ENCODE measurements at regions not wholly inside any gene's neighbourhood (a gene's known extent, or its start where the extent isn't known, plus 50 kb on each side); places are given as distances from the start of the nearest gene placed in this dataset.

DNA sequence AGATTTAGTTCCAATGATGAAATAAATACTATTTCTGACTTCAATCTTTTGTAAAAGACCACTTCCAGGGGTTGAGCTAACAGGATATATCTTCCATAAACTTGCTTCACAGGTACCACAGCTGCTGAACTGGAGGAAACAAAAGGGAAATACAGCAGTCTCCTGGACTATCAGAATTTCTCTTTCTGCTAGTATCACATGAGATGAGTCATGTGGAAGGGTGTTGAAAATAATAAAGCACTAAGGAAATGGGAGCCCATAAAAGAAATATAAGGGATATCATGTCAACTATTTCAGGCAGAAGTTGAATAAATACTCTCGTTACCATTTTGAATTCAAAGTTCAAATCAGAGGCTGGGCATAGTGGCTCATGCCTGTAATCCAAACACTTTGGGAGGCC lies 250.3 kb upstream of the NFE2L3 start:
- no peaks in the 10 kb centered on the region for H3K79me2 ChIP-seq (replicated peaks; ENCODE audit: insufficient read depth, low read length)
- no peak overlapping the region for H3K4me2 ChIP-seq (ENCODE audit: low read length)
- TF ChIP-seq TAF1 (IDR thresholded peaks at IDR 0.05; ENCODE audit: low read depth): no peak
- no peak for TF ChIP-seq MXI1 (conservative IDR thresholded peaks at IDR 0.05; ENCODE audit: poor library complexity, severe bottlenecking)
- TF ChIP-seq EP300 (conservative IDR thresholded peaks at IDR 0.05; ENCODE audit: poor library complexity, severe bottlenecking): no peak
- no peak for TF ChIP-seq RAD21 (conservative IDR thresholded peaks at IDR 0.05)
- no peak for TF ChIP-seq SMC3 (conservative IDR thresholded peaks at IDR 0.05; ENCODE audit: poor library complexity)
- TF ChIP-seq EZH2 (IDR thresholded peaks at IDR 0.05; ENCODE audit: borderline replicate concordance, insufficient read depth, low read length, poor library complexity, severe bottlenecking): no peak
- no peaks in the 10 kb centered on the region for H3K27me3 ChIP-seq (ENCODE audit: insufficient read depth, low read depth, low read length)
- H3K9me3 ChIP-seq (ENCODE audit: low read length): no peaks in the 10 kb centered on the region
- no peak overlapping the region for H3K4me3 ChIP-seq (ENCODE audit: low read length)
- no peaks in the 10 kb centered on the region for H3K9me2 ChIP-seq (ENCODE audit: insufficient read depth, low read length)
- no peaks in the 10 kb centered on the region for H4K20me1 ChIP-seq (ENCODE audit: insufficient read depth)
- H3K36me3 ChIP-seq (ENCODE audit: insufficient read depth, low read length): no peaks in the 10 kb centered on the region
- no peaks in the 10 kb centered on the region for H3F3A ChIP-seq (ENCODE audit: insufficient read depth, low read length, poor library complexity, severe bottlenecking)
- no peak overlapping the region for H3K27ac ChIP-seq (ENCODE audit: low read length)
- H3K9ac ChIP-seq (ENCODE audit: low read length): no peak overlapping the region
- no peak overlapping the region for H2AFZ ChIP-seq (ENCODE audit: low read depth, low read length)

DNA sequence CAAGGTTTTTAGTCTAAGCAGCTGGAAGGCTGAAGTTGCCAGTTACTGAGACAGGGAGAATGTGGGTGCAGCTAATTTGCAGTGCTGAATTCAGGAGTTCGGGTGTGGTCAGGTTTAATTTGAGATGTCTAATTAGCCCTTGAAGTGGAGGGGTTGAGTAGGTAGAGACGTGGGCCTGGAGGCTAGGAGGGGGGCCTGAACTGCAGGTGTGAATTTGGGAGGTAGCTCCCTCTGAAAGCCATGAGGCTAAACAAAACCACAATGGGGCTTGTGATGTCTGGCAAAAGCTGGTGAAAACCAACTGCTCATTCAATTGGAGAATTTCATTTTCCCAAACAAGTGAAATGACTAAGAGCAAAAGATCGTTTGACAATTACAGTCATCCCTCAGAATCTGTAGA lies 246.0 kb upstream of the NFE2L3 start:
- no peaks in the 10 kb centered on the region for H3F3A ChIP-seq (ENCODE audit: insufficient read depth, low read length, poor library complexity, severe bottlenecking)
- no peak for TF ChIP-seq POLR2AphosphoS5 (IDR thresholded peaks at IDR 0.05)
- TF ChIP-seq EZH2 (IDR thresholded peaks at IDR 0.05; ENCODE audit: borderline replicate concordance, insufficient read depth, low read length, poor library complexity, severe bottlenecking): no peak
- TF ChIP-seq, protein P1, sequence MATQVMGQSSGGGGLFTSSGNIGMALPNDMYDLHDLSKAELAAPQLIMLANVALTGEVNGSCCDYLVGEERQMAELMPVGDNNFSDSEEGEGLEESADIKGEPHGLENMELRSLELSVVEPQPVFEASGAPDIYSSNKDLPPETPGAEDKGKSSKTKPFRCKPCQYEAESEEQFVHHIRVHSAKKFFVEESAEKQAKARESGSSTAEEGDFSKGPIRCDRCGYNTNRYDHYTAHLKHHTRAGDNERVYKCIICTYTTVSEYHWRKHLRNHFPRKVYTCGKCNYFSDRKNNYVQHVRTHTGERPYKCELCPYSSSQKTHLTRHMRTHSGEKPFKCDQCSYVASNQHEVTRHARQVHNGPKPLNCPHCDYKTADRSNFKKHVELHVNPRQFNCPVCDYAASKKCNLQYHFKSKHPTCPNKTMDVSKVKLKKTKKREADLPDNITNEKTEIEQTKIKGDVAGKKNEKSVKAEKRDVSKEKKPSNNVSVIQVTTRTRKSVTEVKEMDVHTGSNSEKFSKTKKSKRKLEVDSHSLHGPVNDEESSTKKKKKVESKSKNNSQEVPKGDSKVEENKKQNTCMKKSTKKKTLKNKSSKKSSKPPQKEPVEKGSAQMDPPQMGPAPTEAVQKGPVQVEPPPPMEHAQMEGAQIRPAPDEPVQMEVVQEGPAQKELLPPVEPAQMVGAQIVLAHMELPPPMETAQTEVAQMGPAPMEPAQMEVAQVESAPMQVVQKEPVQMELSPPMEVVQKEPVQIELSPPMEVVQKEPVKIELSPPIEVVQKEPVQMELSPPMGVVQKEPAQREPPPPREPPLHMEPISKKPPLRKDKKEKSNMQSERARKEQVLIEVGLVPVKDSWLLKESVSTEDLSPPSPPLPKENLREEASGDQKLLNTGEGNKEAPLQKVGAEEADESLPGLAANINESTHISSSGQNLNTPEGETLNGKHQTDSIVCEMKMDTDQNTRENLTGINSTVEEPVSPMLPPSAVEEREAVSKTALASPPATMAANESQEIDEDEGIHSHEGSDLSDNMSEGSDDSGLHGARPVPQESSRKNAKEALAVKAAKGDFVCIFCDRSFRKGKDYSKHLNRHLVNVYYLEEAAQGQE (IDR thresholded peaks at IDR 0.05; ENCODE audit: borderline replicate concordance): no peak
- no peak for TF ChIP-seq MXI1 (conservative IDR thresholded peaks at IDR 0.05; ENCODE audit: poor library complexity, severe bottlenecking)
- no peak overlapping the region for H2AFZ ChIP-seq (ENCODE audit: low read depth, low read length)

DNA sequence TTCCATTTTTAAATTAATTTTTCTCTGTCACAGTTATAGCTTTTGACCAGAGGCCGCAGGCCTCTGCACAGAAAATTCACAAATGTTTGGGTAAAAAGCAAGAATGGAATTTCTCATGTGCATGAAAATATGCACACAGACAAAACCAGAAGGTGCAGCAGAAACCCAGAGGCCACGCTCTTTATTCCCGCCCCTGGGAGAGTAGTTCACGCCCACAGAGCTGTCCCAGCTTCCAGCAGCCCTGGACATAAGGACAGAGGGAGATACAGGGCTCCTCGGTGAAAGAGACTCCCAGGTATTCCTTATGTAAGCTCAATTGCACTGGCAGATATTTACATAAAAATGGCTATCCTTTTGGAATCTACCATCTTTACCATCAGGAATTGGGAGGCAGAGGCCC lies 245.2 kb upstream of the NFE2L3 start:
- no peaks in the 10 kb centered on the region for H3K36me3 ChIP-seq (ENCODE audit: insufficient read depth, low read length)
- H4K20me1 ChIP-seq (ENCODE audit: insufficient read depth): no peaks in the 10 kb centered on the region
- no peaks in the 10 kb centered on the region for H3F3A ChIP-seq (ENCODE audit: insufficient read depth, low read length, poor library complexity, severe bottlenecking)

More for the DNA sequence above, 246.0 kb upstream of the NFE2L3 start:
- H3K9ac ChIP-seq (ENCODE audit: low read length): no peak overlapping the region
- H4K20me1 ChIP-seq (ENCODE audit: insufficient read depth): no peaks in the 10 kb centered on the region
- no peaks in the 10 kb centered on the region for H3K36me3 ChIP-seq (ENCODE audit: insufficient read depth, low read length)
- H3K27ac ChIP-seq (ENCODE audit: low read length): no peak overlapping the region
- no peaks in the 10 kb centered on the region for H3K9me3 ChIP-seq (ENCODE audit: low read length)
- no peaks in the 10 kb centered on the region for H3K79me2 ChIP-seq (replicated peaks; ENCODE audit: insufficient read depth, low read length)
- H3K4me2 ChIP-seq (ENCODE audit: low read length): no peak overlapping the region
- H3K9me2 ChIP-seq (ENCODE audit: insufficient read depth, low read length): no peaks in the 10 kb centered on the region
- H3K27me3 ChIP-seq (ENCODE audit: insufficient read depth, low read depth, low read length): no peaks in the 10 kb centered on the region
- H3K4me3 ChIP-seq (ENCODE audit: low read length): no peak overlapping the region

More for the DNA sequence above, 245.2 kb upstream of the NFE2L3 start:
- Histone ChIP-seq H3K9me3 (ENCODE audit: low read length) (no peaks in the 10 kb centered on the region), H3K79me2 (replicated peaks; ENCODE audit: insufficient read depth, low read length) (no peaks in the 10 kb centered on the region), H2AFZ (ENCODE audit: low read depth, low read length) (no peak overlapping the region), H3K9me2 (ENCODE audit: insufficient read depth, low read length) (no peaks in the 10 kb centered on the region), H3K27ac (ENCODE audit: low read length) (no peak overlapping the region), H3K9ac (ENCODE audit: low read length) (no peak overlapping the region), H3K27me3 (ENCODE audit: insufficient read depth, low read depth, low read length) (no peaks in the 10 kb centered on the region), H3K4me3 (ENCODE audit: low read length) (no peak overlapping the region), H3K4me2 (ENCODE audit: low read length) (no peak overlapping the region)
- TF ChIP-seq EP300 (conservative IDR thresholded peaks at IDR 0.05; ENCODE audit: poor library complexity, severe bottlenecking): no peak
- TF ChIP-seq, protein P1 (IDR thresholded peaks at IDR 0.05; ENCODE audit: borderline replicate concordance): no peak
- no peak for TF ChIP-seq POLR2AphosphoS5 (IDR thresholded peaks at IDR 0.05)
- no peak for TF ChIP-seq TAF1 (IDR thresholded peaks at IDR 0.05; ENCODE audit: low read depth)
- TF ChIP-seq SMC3 (conservative IDR thresholded peaks at IDR 0.05; ENCODE audit: poor library complexity): no peak
- TF ChIP-seq RAD21 (conservative IDR thresholded peaks at IDR 0.05): no peak
- TF ChIP-seq EZH2 (IDR thresholded peaks at IDR 0.05; ENCODE audit: borderline replicate concordance, insufficient read depth, low read length, poor library complexity, severe bottlenecking): no peak
- TF ChIP-seq MXI1 (conservative IDR thresholded peaks at IDR 0.05; ENCODE audit: poor library complexity, severe bottlenecking): no peak
- TF ChIP-seq, protein P2, sequence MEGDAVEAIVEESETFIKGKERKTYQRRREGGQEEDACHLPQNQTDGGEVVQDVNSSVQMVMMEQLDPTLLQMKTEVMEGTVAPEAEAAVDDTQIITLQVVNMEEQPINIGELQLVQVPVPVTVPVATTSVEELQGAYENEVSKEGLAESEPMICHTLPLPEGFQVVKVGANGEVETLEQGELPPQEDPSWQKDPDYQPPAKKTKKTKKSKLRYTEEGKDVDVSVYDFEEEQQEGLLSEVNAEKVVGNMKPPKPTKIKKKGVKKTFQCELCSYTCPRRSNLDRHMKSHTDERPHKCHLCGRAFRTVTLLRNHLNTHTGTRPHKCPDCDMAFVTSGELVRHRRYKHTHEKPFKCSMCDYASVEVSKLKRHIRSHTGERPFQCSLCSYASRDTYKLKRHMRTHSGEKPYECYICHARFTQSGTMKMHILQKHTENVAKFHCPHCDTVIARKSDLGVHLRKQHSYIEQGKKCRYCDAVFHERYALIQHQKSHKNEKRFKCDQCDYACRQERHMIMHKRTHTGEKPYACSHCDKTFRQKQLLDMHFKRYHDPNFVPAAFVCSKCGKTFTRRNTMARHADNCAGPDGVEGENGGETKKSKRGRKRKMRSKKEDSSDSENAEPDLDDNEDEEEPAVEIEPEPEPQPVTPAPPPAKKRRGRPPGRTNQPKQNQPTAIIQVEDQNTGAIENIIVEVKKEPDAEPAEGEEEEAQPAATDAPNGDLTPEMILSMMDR (IDR thresholded peaks at IDR 0.05; ENCODE audit: poor library complexity, severe bottlenecking): no peak

Data from neural cell (in vitro differentiated cells).